Astrocyte of the cerebellum (primary cell): ENCODE measurements at regions not wholly inside any gene's neighbourhood (a gene's known extent, or its start where the extent isn't known, plus 50 kb on each side); places are given as distances from the start of the nearest gene placed in this dataset.

Experiments used
- DNase-seq: peaks from one replicate; pipeline ENCODE4 v3.0.0-alpha.2; 2011; ENCODE audit warnings: low read depth
- H3K4me3 ChIP-seq: 2 replicates; pipeline ENCODE4 v1.5.1; 2011; ENCODE audit warnings: mild to moderate bottlenecking, low read depth, low read length, moderate library complexity
- CTCF ChIP-seq: IDR thresholded peaks from 2 replicates; pipeline ENCODE4 v1.5.1; 2012; ENCODE audit warnings: low read length, low read depth, moderate library complexity, mild to moderate bottlenecking; ENCODE audit errors: missing control alignments
- in situ Hi-C: cut with HindIII; loops from 2 replicates; pipeline ENCODE4 v1.10.0; 2017; ENCODE audit warnings: low sequenced_read_pairs

DNA sequence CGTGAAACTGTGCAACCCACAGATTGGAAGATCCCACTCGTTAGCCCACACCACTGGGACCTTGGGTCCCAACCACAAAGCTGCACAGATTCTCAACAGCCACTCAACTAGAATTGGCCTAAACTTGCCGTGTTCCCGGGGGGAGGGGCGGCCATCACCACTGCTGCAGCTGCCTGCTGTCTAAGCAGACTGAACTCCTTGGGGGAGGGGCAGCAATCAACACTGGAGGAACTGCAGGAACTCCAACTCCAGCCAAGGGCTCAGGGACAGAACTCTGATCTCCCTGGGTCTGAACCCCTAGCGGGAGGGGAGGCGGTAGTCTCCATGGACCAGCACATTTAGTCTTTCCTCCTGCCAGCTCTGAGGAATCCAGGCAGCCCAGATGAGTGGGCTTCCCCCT is 205.9 kb downstream of the RSL24D1 start:
- TF ChIP-seq CTCF, result no peak
- in situ Hi-C loops, result no loop called here

GRCh38 chr15:54987881-54988280 is 208.9 kb downstream of the RSL24D1 start:
- no peak overlapping the region for H3K4me3 ChIP-seq
- no peak for TF ChIP-seq CTCF
- DNase-seq, result no peak
- in situ Hi-C loops, result no loop called here

More for the DNA sequence above, 205.9 kb downstream of the RSL24D1 start:
- no peak for DNase-seq
- H3K4me3 ChIP-seq, result no peak overlapping the region

DNA sequence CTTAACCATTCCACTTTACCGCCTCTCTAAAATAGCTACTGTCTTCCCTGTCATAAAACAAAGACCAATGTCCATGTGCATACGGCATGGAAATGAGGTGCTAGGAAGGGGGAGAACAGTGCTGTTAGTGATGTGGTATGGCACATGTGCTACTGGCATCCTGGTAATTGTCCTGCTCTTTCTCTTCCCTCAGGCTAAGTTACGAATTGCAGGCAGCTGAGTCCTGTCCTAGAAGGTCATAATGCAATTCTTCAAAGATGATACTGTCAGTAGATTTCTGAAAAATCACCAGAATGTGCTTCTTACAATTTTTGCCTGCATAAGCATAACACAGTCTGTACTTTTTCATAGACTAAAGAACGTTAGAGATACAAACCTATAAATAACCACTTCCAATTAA is 216.8 kb downstream of the RSL24D1 start:
- no peak overlapping the region for H3K4me3 ChIP-seq
- in situ Hi-C loops, result no loop called here
- DNase-seq, result no peak
- TF ChIP-seq CTCF, result no peak

DNA sequence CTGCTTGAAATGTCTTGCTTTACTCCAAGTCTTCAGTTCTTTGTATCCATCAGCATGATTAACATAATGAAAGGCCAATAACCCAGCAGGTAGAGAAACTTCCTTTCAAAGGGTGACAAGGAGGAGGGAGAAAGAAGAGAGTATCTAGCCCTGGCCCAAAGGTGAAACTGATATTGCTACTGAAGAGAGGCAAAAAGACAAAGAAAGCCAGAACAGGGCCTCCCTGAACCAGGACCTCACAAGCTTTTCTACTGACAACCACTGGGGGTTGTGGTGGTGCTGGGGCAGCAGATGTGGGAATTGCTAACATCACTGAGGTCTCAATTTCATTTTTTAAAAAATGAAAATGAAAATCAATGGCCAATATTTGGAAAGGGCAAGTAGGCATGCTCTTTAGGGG is 234.1 kb downstream of the RSL24D1 start:
- TF ChIP-seq CTCF, result no peak
- DNase-seq, result no peak
- H3K4me3 ChIP-seq, result no peak overlapping the region
- in situ Hi-C loops, result no loop called here

DNA sequence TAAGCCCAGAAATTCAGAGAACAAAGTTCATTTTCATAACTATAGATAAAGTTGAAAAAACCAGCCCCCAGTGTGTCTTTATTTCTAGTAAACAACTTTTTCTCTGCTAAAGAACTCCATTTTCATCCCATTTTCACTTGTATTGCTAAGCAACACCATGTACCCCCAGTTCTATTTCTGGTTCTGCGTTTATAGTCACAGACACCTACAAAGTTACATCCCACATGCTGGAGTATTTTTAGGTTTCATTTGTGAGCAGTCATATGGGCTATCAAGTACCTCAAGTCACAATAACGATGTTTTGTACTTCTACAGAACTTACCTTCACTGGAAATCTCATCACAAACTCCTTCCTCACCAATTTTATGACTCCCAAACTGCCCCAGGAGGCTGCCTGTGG is 236.5 kb downstream of the RSL24D1 start:
- in situ Hi-C loops, result no loop called here

GRCh38 chr15:54941417-54941816 is 255.3 kb downstream of the RSL24D1 start:
- no peak for DNase-seq
- no peak overlapping the region for H3K4me3 ChIP-seq
- in situ Hi-C loops, result loop anchor here (5.0 kb wide), 2 partner anchors 34 to 61 kb away; no protein-coding TSS in a partner anchor
- TF ChIP-seq CTCF, result no peak

More for the DNA sequence above, 236.5 kb downstream of the RSL24D1 start:
- H3K4me3 ChIP-seq, result no peak overlapping the region
- no peak for TF ChIP-seq CTCF
- no peak for DNase-seq

- TF ChIP-seq CTCF, result no peak
- in situ Hi-C loops, result no loop called here
- no peak for DNase-seq
- H3K4me3 ChIP-seq, result no peak overlapping the region
Measured at GRCh38 chr15:54917312-54917711, 279.4 kb downstream of the RSL24D1 start.
